RWPE2 (cell line): ENCODE measurements at regions not wholly inside any gene's neighbourhood (a gene's known extent, or its start where the extent isn't known, plus 50 kb on each side); places are given as distances from the start of the nearest gene placed in this dataset.

Experiments used
- ATAC-seq: fragments of 200-7000 bp; cut with Tn5 transposase; 3 replicates; pipeline ENCODE4 v1.9.1; 2021; ENCODE audit warnings: low read depth
- DNase-seq: peaks from one replicate; pipeline ENCODE4 v3.0.0-alpha.2; 2020; ENCODE audit warnings: low spot score
- H3K27ac ChIP-seq: fragments of 450-650 bp; 2 replicates; pipeline ENCODE4 v1.5.1; 2017; ENCODE audit warnings: mild to moderate bottlenecking; ENCODE audit not compliant: poor library complexity, severe bottlenecking
- H3K27me3 ChIP-seq: fragments of 250-450 bp; sonication (Bioruptor Pico); 2 replicates; pipeline ENCODE4 v1.5.1; 2021; ENCODE audit warnings: mild to moderate bottlenecking, moderate library complexity; ENCODE audit not compliant: insufficient read depth, poor library complexity, severe bottlenecking
- H3K36me3 ChIP-seq: fragments of 250-450 bp; sonication (Bioruptor Pico); 2 replicates; pipeline ENCODE4 v1.5.1; 2020; ENCODE audit warnings: low read depth, mild to moderate bottlenecking, moderate library complexity
- H3K4me1 ChIP-seq: fragments of 250-450 bp; sonication (Bioruptor Pico); 2 replicates; pipeline ENCODE4 v1.5.1; 2021; ENCODE audit warnings: mild to moderate bottlenecking, moderate library complexity; ENCODE audit not compliant: insufficient read depth, poor library complexity, severe bottlenecking
- H3K4me3 ChIP-seq: fragments of 250-450 bp; sonication (Bioruptor Pico); 2 replicates; pipeline ENCODE4 v1.5.1; 2021; ENCODE audit warnings: mild to moderate bottlenecking, moderate library complexity; ENCODE audit not compliant: severe bottlenecking
- H3K9me3 ChIP-seq: fragments of 250-450 bp; sonication (Bioruptor Pico); 2 replicates; pipeline ENCODE4 v1.5.1; 2021; ENCODE audit warnings: mild to moderate bottlenecking, moderate library complexity; ENCODE audit not compliant: severe bottlenecking
- CTCF ChIP-seq: fragments of 450-650 bp; IDR thresholded peaks from one replicate; pipeline ENCODE4 v1.5.1; 2017; ENCODE audit warnings: mild to moderate bottlenecking, moderate library complexity; ENCODE audit not compliant: poor library complexity, severe bottlenecking

GRCh38 chr12:13503094-13503835, 306.7 kb downstream of the EMP1 start:
- ATAC-seq (no peak), DNase-seq (no peak)
- Histone ChIP-seq H3K27ac (no peak overlapping the region), H3K36me3 (no peaks in the 10 kb centered on the region), H3K4me1 (no peaks in the 10 kb centered on the region), H3K9me3 (no peaks in the 10 kb centered on the region), H3K4me3 (no peak overlapping the region), H3K27me3 (no peaks in the 10 kb centered on the region)
- TF ChIP-seq CTCF, result no peak

GRCh38 chr12:13499008-13499407, 302.5 kb downstream of the EMP1 start:
- no peak for ATAC-seq

GRCh38 chr12:13496111-13496510, 299.6 kb downstream of the EMP1 start:
- ATAC-seq, result no peak
- Histone ChIP-seq H3K9me3 (no peaks in the 10 kb centered on the region), H3K36me3 (no peaks in the 10 kb centered on the region), H3K27me3 (no peaks in the 10 kb centered on the region), H3K4me3 (no peak overlapping the region), H3K27ac (no peak overlapping the region), H3K4me1 (no peaks in the 10 kb centered on the region)
- no peak for DNase-seq
- no peak for TF ChIP-seq CTCF

More at GRCh38 chr12:13499008-13499407, 302.5 kb downstream of the EMP1 start:
- H3K27ac ChIP-seq, result no peak overlapping the region
- no peaks in the 10 kb centered on the region for H3K9me3 ChIP-seq
- H3K4me1 ChIP-seq, result no peaks in the 10 kb centered on the region
- H3K27me3 ChIP-seq, result no peaks in the 10 kb centered on the region
- DNase-seq, result no peak
- no peak for TF ChIP-seq CTCF
- H3K4me3 ChIP-seq, result no peak overlapping the region
- H3K36me3 ChIP-seq, result no peaks in the 10 kb centered on the region

GRCh38 chr12:13489246-13489645, 292.7 kb downstream of the EMP1 start:
- no peak for TF ChIP-seq CTCF
- no peak for DNase-seq
- H3K4me3 ChIP-seq, result no peak overlapping the region

GRCh38 chr12:13487326-13487725, 290.8 kb downstream of the EMP1 start:
- no peak for DNase-seq
- no peaks in the 10 kb centered on the region for H3K27me3 ChIP-seq
- no peaks in the 10 kb centered on the region for H3K4me1 ChIP-seq
- ATAC-seq, result no peak
- no peaks in the 10 kb centered on the region for H3K36me3 ChIP-seq
- H3K27ac ChIP-seq, result no peak overlapping the region
- no peaks in the 10 kb centered on the region for H3K9me3 ChIP-seq
- no peak overlapping the region for H3K4me3 ChIP-seq
- TF ChIP-seq CTCF, result no peak

More at GRCh38 chr12:13489246-13489645, 292.7 kb downstream of the EMP1 start:
- no peaks in the 10 kb centered on the region for H3K9me3 ChIP-seq
- H3K27ac ChIP-seq, result no peak overlapping the region
- H3K4me1 ChIP-seq, result no peaks in the 10 kb centered on the region
- ATAC-seq, result no peak
- no peaks in the 10 kb centered on the region for H3K36me3 ChIP-seq
- no peaks in the 10 kb centered on the region for H3K27me3 ChIP-seq
